ENCODE measurements at regions not wholly inside any gene's neighbourhood (a gene's known extent, or its start where the extent isn't known, plus 50 kb on each side); places are given as distances from the start of the nearest gene placed in this dataset.

DNA sequence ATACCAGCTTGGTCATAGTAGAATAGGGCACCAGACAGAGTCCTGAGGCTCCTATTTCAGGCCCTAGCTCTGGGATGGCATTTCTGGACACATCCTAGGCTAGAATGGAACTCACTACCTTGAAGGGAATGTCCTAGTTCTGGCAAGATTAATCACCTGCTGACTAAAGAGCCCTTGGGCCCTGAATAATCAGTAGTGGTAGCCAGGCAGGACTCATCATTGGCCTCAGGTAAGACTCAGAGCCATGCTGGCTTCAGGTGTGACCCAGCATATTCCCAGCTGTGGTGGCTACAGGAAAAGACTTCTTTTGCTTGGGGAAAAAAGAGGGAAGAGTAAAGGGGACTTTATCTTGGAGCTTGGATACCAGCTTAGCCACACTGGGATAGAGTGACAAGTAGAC lies 131.0 kb upstream of the SRD5A2 start:
- Histone ChIP-seq H3K4me3 (ENCODE audit: low read length in 2 of 2) (no peak overlapping the region), H3K4me1 (ENCODE audit: insufficient read depth, low read length) (no peaks in the 10 kb centered on the region), H3K9me3 (ENCODE audit: control insufficient read depth in 1 of 2, low read length in 2 of 2) (no peaks in the 10 kb centered on the region), H3K27ac (ENCODE audit: low read depth, low read length) (no peak overlapping the region), H3K27me3 (ENCODE audit: insufficient read depth, low read length) (peaks cover 3% of the 10 kb centered on the region), H3K36me3 (ENCODE audit: insufficient read depth, low read length) (no peaks in the 10 kb centered on the region)
- intact Hi-C loops (cut with micrococcal nuclease), result no loop called here
- DNase-seq, result no peak
- ChIA-PET CTCF (ENCODE audit: partially characterized antibody) (no interaction called here), POLR2A (ENCODE audit: partially characterized antibody) (no interaction called here)
- Mint-ChIP-seq H3K36me3 (no peaks in the 10 kb centered on the region), H3K27ac (no peak overlapping the region), H3K4me3 (no peak overlapping the region), H3K9me3 (peaks cover 0 to 22% (median 4%) of the 10 kb centered on the region in 8 donors), H3K27me3 (peaks cover 2 to 9% of the 10 kb centered on the region in 2 donors), H3K4me1 (no peaks in the 10 kb centered on the region)

DNA sequence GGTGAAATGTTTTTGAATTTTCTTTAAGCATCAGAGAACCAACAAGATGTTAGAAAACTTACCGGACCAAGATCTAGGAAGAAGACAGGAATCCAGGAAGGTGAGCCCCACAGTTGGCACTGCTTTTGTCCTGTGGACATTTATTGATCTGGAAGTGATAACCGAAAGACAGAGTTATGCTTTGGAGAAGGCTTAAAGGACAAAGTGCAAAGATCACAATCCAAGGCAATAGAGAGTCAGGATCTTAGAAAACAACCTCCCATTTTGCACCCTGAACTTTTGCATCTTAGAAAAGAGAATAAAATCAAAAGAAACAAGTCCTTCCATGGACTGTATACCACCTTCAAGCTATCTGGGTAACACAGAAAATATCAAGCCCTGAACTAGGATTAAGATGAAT lies 129.4 kb upstream of the SRD5A2 start:
- no peaks in the 10 kb centered on the region for H3K36me3 Mint-ChIP-seq
- peaks cover 0 to 22% (median 4%) of the 10 kb centered on the region in 8 donors for H3K9me3 Mint-ChIP-seq
- H3K4me3 ChIP-seq (ENCODE audit: low read length in 2 of 2), result no peak overlapping the region
- no peak overlapping the region for H3K4me3 Mint-ChIP-seq
- peaks cover 2 to 7% of the 10 kb centered on the region in 2 donors for H3K27me3 Mint-ChIP-seq
- CTCF ChIA-PET (ENCODE audit: partially characterized antibody), result no interaction called here
- H3K27me3 ChIP-seq (ENCODE audit: insufficient read depth, low read length), result peaks cover 3% of the 10 kb centered on the region
- no peaks in the 10 kb centered on the region for H3K36me3 ChIP-seq (ENCODE audit: insufficient read depth, low read length)
- no peak for DNase-seq
- POLR2A ChIA-PET (ENCODE audit: partially characterized antibody), result no interaction called here
- intact Hi-C loops (cut with micrococcal nuclease), result no loop called here
- H3K27ac Mint-ChIP-seq, result no peak overlapping the region
- no peaks in the 10 kb centered on the region for H3K4me1 ChIP-seq (ENCODE audit: insufficient read depth, low read length)
- H3K4me1 Mint-ChIP-seq, result no peaks in the 10 kb centered on the region
- no peak overlapping the region for H3K27ac ChIP-seq (ENCODE audit: low read depth, low read length)
- no peaks in the 10 kb centered on the region for H3K9me3 ChIP-seq (ENCODE audit: control insufficient read depth in 1 of 2, low read length in 2 of 2)

DNA sequence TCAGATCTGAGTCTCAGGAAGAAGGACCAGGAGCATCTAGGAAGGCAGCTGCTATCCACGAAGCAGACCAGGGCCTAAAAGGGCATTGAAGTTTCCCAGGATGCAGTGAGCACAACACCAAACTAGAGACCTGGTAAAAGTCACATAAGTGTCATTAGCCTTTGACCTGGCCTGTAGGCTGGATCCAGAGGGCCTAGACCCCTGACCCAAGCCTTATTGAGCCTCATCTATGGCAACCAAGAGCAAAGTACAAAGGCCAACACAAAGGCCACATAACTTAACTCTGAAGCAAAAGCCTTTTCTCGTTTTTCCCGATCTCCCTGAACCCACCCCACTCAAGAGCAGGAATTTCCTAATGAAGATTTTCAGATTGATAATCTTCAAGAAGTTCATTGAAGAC lies 127.3 kb upstream of the SRD5A2 start:
- Mint-ChIP-seq H3K36me3 (no peaks in the 10 kb centered on the region), H3K9me3 (peaks cover 0 to 21% (median under 1%) of the 10 kb centered on the region in 8 donors), H3K4me3 (no peak overlapping the region), H3K27ac (no peak overlapping the region), H3K4me1 (no peaks in the 10 kb centered on the region), H3K27me3 (peaks cover 0 to 7% of the 10 kb centered on the region in 2 donors)
- no peak for DNase-seq
- CTCF ChIA-PET (ENCODE audit: partially characterized antibody), result no interaction called here
- POLR2A ChIA-PET (ENCODE audit: partially characterized antibody), result no interaction called here
- Histone ChIP-seq H3K27me3 (ENCODE audit: insufficient read depth, low read length) (peaks cover 3% of the 10 kb centered on the region), H3K4me3 (ENCODE audit: low read length in 2 of 2) (no peak overlapping the region), H3K4me1 (ENCODE audit: insufficient read depth, low read length) (no peaks in the 10 kb centered on the region), H3K9me3 (ENCODE audit: control insufficient read depth in 1 of 2, low read length in 2 of 2) (no peaks in the 10 kb centered on the region), H3K36me3 (ENCODE audit: insufficient read depth, low read length) (no peaks in the 10 kb centered on the region), H3K27ac (ENCODE audit: low read depth, low read length) (no peak overlapping the region)
- intact Hi-C loops (cut with micrococcal nuclease), result no loop called here

DNA sequence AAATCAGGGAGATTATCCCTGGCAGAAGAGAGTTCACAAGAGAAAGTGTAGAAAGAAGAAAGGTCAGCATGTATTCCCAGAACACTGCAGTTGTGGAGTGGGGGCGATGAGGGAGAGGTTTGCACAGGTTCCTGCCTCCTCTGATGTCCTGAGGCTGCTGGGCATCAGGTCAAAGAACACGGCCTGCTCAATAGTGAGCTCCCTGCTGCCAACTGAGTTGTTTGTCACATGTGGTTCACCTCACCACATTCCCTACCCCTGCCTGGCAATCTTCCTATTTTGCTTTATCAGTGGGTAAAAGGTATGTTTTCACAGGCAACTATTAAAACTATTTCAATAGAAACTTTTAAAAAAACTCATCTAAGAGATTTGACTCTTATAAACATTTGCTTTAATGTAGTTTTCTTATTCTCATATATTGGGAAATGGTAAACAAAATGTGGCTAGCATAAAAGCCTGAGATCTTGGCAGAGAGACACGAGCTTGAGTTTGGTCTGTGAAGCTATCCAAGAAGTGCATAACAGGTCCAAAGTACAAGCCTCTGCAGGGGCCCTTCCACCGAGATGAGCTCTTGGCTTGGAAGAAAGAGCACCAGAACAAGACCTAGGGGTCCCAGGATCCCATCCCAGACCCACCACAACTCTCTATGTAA lies 123.9 kb upstream of the SRD5A2 start:
- H3K27ac Mint-ChIP-seq, result no peak overlapping the region
- no peak for DNase-seq
- no peak overlapping the region for H3K4me3 Mint-ChIP-seq
- no peaks in the 10 kb centered on the region for H3K36me3 ChIP-seq (ENCODE audit: insufficient read depth, low read length)
- no peaks in the 10 kb centered on the region for H3K4me1 Mint-ChIP-seq
- H3K4me1 ChIP-seq (ENCODE audit: insufficient read depth, low read length), result no peaks in the 10 kb centered on the region
- no peaks in the 10 kb centered on the region for H3K27me3 ChIP-seq (ENCODE audit: insufficient read depth, low read length)
- intact Hi-C loops (cut with micrococcal nuclease), result no loop called here
- no peaks in the 10 kb centered on the region for H3K36me3 Mint-ChIP-seq
- H3K27me3 Mint-ChIP-seq, result peaks cover 0 to 2% of the 10 kb centered on the region in 2 donors
- ChIA-PET POLR2A (ENCODE audit: partially characterized antibody) (no interaction called here), CTCF (ENCODE audit: partially characterized antibody) (no interaction called here)
- H3K27ac ChIP-seq (ENCODE audit: low read depth, low read length), result no peak overlapping the region
- peaks cover 2 to 34% (median 21%) of the 10 kb centered on the region in 8 donors for H3K9me3 Mint-ChIP-seq
- H3K9me3 ChIP-seq (ENCODE audit: control insufficient read depth in 1 of 2, low read length in 2 of 2), result no peaks in the 10 kb centered on the region
- no peak overlapping the region for H3K4me3 ChIP-seq (ENCODE audit: low read length in 2 of 2)

DNA sequence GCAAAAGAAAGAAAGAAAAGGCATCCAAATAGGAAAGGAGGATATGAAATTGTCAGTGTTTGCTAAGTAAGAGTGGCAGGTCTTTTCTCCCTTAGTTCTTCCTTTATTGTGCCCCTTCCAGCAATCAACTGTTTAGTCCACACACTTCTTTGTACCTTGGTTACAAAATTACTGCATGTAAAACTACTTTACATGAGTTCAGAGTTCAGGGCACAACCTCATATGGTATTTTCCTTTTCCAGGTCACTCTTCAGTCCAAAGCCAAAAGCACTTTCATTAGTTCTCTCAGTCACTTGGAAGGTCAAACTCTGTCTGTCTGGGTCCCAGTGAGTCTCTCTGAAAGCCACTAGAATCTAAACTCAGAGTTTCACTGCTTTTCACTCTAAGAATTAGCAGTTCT lies 122.5 kb upstream of the SRD5A2 start:
- no peak for DNase-seq
- Histone ChIP-seq H3K4me1 (ENCODE audit: insufficient read depth, low read length) (no peaks in the 10 kb centered on the region), H3K27ac (ENCODE audit: low read depth, low read length) (no peak overlapping the region), H3K9me3 (ENCODE audit: control insufficient read depth in 1 of 2, low read length in 2 of 2) (peaks cover 0 to 7% of the 10 kb centered on the region in 2 donors), H3K27me3 (ENCODE audit: insufficient read depth, low read length) (no peaks in the 10 kb centered on the region), H3K4me3 (ENCODE audit: low read length in 2 of 2) (no peak overlapping the region), H3K36me3 (ENCODE audit: insufficient read depth, low read length) (no peaks in the 10 kb centered on the region)
- H3K4me1 Mint-ChIP-seq, result no peaks in the 10 kb centered on the region
- intact Hi-C loops (cut with micrococcal nuclease), result no loop called here
- POLR2A ChIA-PET (ENCODE audit: partially characterized antibody), result no interaction called here
- no peak overlapping the region for H3K27ac Mint-ChIP-seq
- H3K4me3 Mint-ChIP-seq, result no peak overlapping the region
- CTCF ChIA-PET (ENCODE audit: partially characterized antibody), result no interaction called here
- peaks cover 5 to 6% of the 10 kb centered on the region in 2 donors for H3K36me3 Mint-ChIP-seq
- H3K27me3 Mint-ChIP-seq, result peaks cover 0 to 4% of the 10 kb centered on the region in 2 donors
- peaks cover 6 to 48% (median 36%) of the 10 kb centered on the region in 8 donors for H3K9me3 Mint-ChIP-seq

DNA sequence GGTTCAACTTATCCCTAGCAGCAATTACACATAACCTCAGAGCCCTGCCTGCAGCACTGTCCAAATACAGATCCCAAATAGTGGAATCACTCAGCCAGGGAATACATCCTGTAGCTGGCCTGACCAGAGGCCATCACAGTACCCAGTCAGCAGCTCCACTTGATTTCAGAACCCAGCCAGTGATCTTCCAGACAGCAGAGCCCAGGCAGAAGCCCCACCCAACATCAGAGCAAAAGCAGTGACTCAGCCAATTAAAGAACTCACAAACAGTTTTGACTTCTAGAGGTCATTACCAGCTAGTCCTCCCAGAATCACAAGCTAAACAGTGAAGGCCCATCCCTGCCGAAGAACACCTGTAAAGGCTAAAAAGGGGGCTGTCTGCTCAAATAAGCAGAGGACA lies 118.0 kb upstream of the SRD5A2 start:
- Mint-ChIP-seq H3K4me1 (no peaks in the 10 kb centered on the region), H3K36me3 (peaks cover 14 to 21% of the 10 kb centered on the region in 2 donors), H3K27me3 (peaks cover 0 to 4% of the 10 kb centered on the region in 2 donors), H3K27ac (no peak overlapping the region), H3K4me3 (no peak overlapping the region), H3K9me3 (peaks cover 5 to 83% (median 74%) of the 10 kb centered on the region in 8 donors)
- Histone ChIP-seq H3K27ac (ENCODE audit: low read depth, low read length) (no peak overlapping the region), H3K4me1 (ENCODE audit: insufficient read depth, low read length) (no peaks in the 10 kb centered on the region), H3K4me3 (ENCODE audit: low read length in 2 of 2) (no peak overlapping the region), H3K27me3 (ENCODE audit: insufficient read depth, low read length) (no peaks in the 10 kb centered on the region), H3K36me3 (ENCODE audit: insufficient read depth, low read length) (no peaks in the 10 kb centered on the region), H3K9me3 (ENCODE audit: control insufficient read depth in 1 of 2, low read length in 2 of 2) (peaks cover 0 to 21% of the 10 kb centered on the region in 2 donors)
- ChIA-PET CTCF (ENCODE audit: partially characterized antibody) (no interaction called here), POLR2A (ENCODE audit: partially characterized antibody) (no interaction called here)
- intact Hi-C loops (cut with micrococcal nuclease), result no loop called here
- no peak for DNase-seq

DNA sequence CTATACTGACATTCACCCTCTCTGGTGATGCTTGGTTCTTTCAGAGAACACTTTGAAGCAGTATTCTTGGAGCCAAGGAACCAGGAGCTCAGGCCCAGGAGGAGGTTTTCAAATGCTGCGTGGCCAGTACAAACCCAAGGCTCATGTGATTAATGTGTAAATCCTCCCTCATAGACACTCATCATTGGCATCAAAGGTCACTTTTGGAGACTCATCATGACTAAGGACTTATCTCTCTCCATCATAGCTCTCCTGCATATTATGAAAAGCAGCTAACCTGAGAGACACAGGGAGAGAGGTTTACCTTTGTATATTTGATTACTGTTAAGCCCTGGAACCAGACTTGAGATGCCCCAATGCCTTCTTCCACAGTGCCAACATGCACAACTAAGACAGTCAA lies 115.3 kb upstream of the SRD5A2 start:
- peaks cover 10 to 93% (median 76%) of the 10 kb centered on the region in 8 donors for H3K9me3 Mint-ChIP-seq
- Histone ChIP-seq H3K9me3 (ENCODE audit: control insufficient read depth in 1 of 2, low read length in 2 of 2) (peaks cover 0 to 35% of the 10 kb centered on the region in 2 donors), H3K36me3 (ENCODE audit: insufficient read depth, low read length) (no peaks in the 10 kb centered on the region), H3K4me1 (ENCODE audit: insufficient read depth, low read length) (no peaks in the 10 kb centered on the region), H3K27ac (ENCODE audit: low read depth, low read length) (no peak overlapping the region), H3K27me3 (ENCODE audit: insufficient read depth, low read length) (no peaks in the 10 kb centered on the region), H3K4me3 (ENCODE audit: low read length in 2 of 2) (no peak overlapping the region)
- peaks cover 19 to 25% of the 10 kb centered on the region in 2 donors for H3K36me3 Mint-ChIP-seq
- DNase-seq, result no peak
- H3K4me3 Mint-ChIP-seq, result no peak overlapping the region
- H3K27me3 Mint-ChIP-seq, result peaks cover 0 to 4% of the 10 kb centered on the region in 2 donors
- no peaks in the 10 kb centered on the region for H3K4me1 Mint-ChIP-seq
- intact Hi-C loops (cut with micrococcal nuclease), result no loop called here
- POLR2A ChIA-PET (ENCODE audit: partially characterized antibody), result no interaction called here
- CTCF ChIA-PET (ENCODE audit: partially characterized antibody), result no interaction called here
- H3K27ac Mint-ChIP-seq, result no peak overlapping the region

DNA sequence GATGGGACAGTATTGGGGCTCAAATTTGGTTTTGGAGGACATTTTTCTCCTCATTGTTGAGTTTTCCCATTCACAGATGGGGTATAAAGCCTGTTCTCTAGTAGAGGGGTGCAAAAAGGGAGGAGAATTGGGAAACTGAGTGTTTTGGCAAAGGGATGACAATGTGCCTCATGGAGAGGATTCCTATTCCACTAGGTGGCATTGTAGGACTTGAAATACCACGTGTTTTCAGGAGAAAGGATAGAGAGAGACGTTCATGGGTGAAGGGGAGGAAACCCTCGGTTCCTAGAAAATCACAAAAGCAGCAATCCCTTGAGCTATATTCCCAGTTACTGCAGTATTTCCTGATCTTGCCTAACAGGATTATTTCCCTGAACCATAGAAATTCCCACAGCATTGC lies 113.7 kb upstream of the SRD5A2 start:
- ChIA-PET POLR2A (ENCODE audit: partially characterized antibody) (no interaction called here), CTCF (ENCODE audit: partially characterized antibody) (no interaction called here)
- intact Hi-C loops (cut with micrococcal nuclease), result no loop called here
- H3K4me1 ChIP-seq (ENCODE audit: insufficient read depth, low read length), result no peaks in the 10 kb centered on the region
- Mint-ChIP-seq H3K27me3 (peaks cover 0 to 3% of the 10 kb centered on the region in 2 donors), H3K4me1 (no peaks in the 10 kb centered on the region), H3K27ac (no peak overlapping the region), H3K4me3 (no peak overlapping the region), H3K9me3 (peaks cover 8 to 84% (median 69%) of the 10 kb centered on the region in 8 donors), H3K36me3 (peaks cover 18 to 23% of the 10 kb centered on the region in 2 donors)
- H3K27ac ChIP-seq (ENCODE audit: low read depth, low read length), result no peak overlapping the region
- DNase-seq, result no peak
- peaks cover 0 to 35% of the 10 kb centered on the region in 2 donors for H3K9me3 ChIP-seq (ENCODE audit: control insufficient read depth in 1 of 2, low read length in 2 of 2)
- H3K27me3 ChIP-seq (ENCODE audit: insufficient read depth, low read length), result no peaks in the 10 kb centered on the region
- H3K36me3 ChIP-seq (ENCODE audit: insufficient read depth, low read length), result no peaks in the 10 kb centered on the region
- no peak overlapping the region for H3K4me3 ChIP-seq (ENCODE audit: low read length in 2 of 2)

Data from CD4-positive, alpha-beta memory T cell (primary cell).